ENCODE measurements at regions not wholly inside any gene's neighbourhood (a gene's known extent, or its start where the extent isn't known, plus 50 kb on each side); places are given as distances from the start of the nearest gene placed in this dataset.

DNA sequence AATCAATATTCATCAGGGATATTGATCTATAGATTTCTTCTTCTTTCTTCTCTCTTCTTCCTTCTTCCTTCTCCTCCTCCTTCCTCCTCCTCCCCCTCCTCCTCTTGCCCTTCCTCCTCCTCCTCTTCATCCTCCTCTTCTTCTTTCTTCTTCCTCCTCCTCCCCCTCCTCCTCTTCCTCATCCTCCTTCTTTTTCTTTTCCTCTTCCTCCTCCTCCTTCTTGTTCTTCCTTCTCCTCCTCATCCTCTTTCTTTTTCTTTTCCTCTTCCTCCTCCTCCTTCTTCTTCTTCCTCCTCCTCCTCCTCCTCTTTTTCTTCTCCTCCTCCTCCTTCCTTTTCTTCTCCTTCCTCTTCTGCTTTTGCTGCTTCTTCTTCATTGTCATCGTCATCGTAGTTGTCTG, 52.4 kb upstream of the SERINC1 start:
- H3K4me1 ChIP-seq (ENCODE audit: insufficient read depth, insufficient read length): no peaks in the 10 kb centered on the region
- H3K36me3 ChIP-seq (ENCODE audit: insufficient read depth, insufficient read length, low read length): no peaks in the 10 kb centered on the region
- peaks cover 13% of the 10 kb centered on the region; the same call in 1 of the 2 replicates for H3K9me3 ChIP-seq (ENCODE audit: insufficient read depth, low read length)
- no peak for DNase-seq (ENCODE audit: low read depth, low spot score)
- no peaks in the 10 kb centered on the region for H3K27me3 ChIP-seq (ENCODE audit: insufficient read depth, insufficient read length)
- no peak overlapping the region for H3K4me3 ChIP-seq (ENCODE audit: insufficient read length, low read depth)
- H3K9ac ChIP-seq (ENCODE audit: insufficient read length, low read depth): no peak overlapping the region
- TF ChIP-seq YY1 (IDR thresholded peaks at IDR 0.05; ENCODE audit: insufficient read depth, insufficient read length): no peak
- TF ChIP-seq SUZ12 (IDR thresholded peaks at IDR 0.05; ENCODE audit: extremely low read depth, insufficient read depth, insufficient read length): no peak

DNA sequence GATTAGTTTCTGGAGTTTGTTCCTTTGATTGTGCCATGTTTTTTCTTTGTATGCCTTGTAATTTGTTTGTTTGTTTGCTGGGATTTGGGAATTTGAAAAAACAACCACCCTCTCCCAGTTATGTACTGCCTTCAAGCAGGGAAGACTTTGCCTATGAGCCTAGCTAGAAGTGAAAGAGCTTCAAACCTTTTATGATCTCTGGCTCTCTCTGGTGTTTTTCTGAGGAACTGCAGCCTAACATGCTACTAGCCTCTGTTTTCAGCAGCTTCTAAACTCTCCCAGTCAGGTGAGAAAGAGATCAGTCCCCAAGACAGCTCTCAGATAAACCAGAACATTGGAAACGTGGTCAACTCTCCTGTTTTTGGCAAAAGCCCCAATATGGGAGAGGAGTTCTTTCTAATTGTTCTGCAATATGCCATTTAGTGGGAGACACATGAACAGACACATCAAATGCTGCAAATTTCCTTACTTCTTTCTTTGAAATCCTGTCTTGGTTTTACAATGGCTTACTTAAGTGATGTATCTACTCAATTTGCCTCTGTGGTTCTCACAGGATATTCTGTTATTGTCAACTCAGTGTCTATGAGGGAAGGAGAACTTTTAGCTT, 58.9 kb upstream of the SERINC1 start:
- Histone ChIP-seq H3K27me3 (ENCODE audit: insufficient read depth, insufficient read length) (no peaks in the 10 kb centered on the region), H3K9me3 (ENCODE audit: insufficient read depth, low read length) (peaks cover 13% of the 10 kb centered on the region; the same call in 1 of the 2 replicates), H3K4me3 (ENCODE audit: insufficient read length, low read depth) (no peak overlapping the region), H3K9ac (ENCODE audit: insufficient read length, low read depth) (no peak overlapping the region), H3K36me3 (ENCODE audit: insufficient read depth, insufficient read length, low read length) (no peaks in the 10 kb centered on the region), H3K4me1 (ENCODE audit: insufficient read depth, insufficient read length) (no peaks in the 10 kb centered on the region)
- peak; percentile 44 for DNase-seq (ENCODE audit: low read depth, low spot score)
- TF ChIP-seq SUZ12 (IDR thresholded peaks at IDR 0.05; ENCODE audit: extremely low read depth, insufficient read depth, insufficient read length): no peak
- no peak for TF ChIP-seq YY1 (IDR thresholded peaks at IDR 0.05; ENCODE audit: insufficient read depth, insufficient read length)
- no peak for TF ChIP-seq ZNF274 (IDR thresholded peaks at IDR 0.05; ENCODE audit: low read depth, low read length)

GRCh38 chr6:122548281-122548680, 61.9 kb upstream of the PKIB start:
- H3K9ac ChIP-seq (ENCODE audit: insufficient read length, low read depth): no peak overlapping the region
- H3K9me3 ChIP-seq (ENCODE audit: insufficient read depth, low read length): peaks cover 11% of the 10 kb centered on the region; the same call in 1 of the 2 replicates
- H3K27me3 ChIP-seq (ENCODE audit: insufficient read depth, insufficient read length): no peaks in the 10 kb centered on the region
- H3K4me1 ChIP-seq (ENCODE audit: insufficient read depth, insufficient read length): no peaks in the 10 kb centered on the region
- no peak overlapping the region for H3K4me3 ChIP-seq (ENCODE audit: insufficient read length, low read depth)
- no peak for DNase-seq (ENCODE audit: low read depth, low spot score)
- TF ChIP-seq SUZ12 (IDR thresholded peaks at IDR 0.05; ENCODE audit: extremely low read depth, insufficient read depth, insufficient read length): no peak
- no peak for TF ChIP-seq ZNF274 (IDR thresholded peaks at IDR 0.05; ENCODE audit: low read depth, low read length)
- TF ChIP-seq YY1 (IDR thresholded peaks at IDR 0.05; ENCODE audit: insufficient read depth, insufficient read length): no peak
- H3K36me3 ChIP-seq (ENCODE audit: insufficient read depth, insufficient read length, low read length): no peaks in the 10 kb centered on the region

DNA sequence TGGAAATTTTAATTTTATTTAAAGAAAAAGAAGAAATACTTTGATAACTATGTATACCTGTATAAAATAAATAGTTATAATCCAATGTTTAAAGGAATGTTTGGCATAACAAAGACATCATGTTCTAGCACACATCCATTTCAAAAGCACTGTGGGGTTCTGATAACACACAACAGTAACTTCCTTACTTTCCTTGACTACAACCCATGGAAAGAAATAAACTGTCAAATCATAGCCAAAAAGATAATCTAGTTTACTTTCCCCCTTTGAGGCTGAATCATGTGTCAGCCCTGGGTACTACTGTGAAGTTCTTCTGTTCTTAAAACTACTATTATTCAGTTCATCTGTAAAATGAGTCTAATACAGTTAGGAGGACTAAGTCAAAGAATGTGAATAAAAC, 61.4 kb upstream of the PKIB start:
- Histone ChIP-seq H3K9ac (ENCODE audit: insufficient read length, low read depth) (no peak overlapping the region), H3K36me3 (ENCODE audit: insufficient read depth, insufficient read length, low read length) (no peaks in the 10 kb centered on the region), H3K4me3 (ENCODE audit: insufficient read length, low read depth) (no peak overlapping the region), H3K4me1 (ENCODE audit: insufficient read depth, insufficient read length) (no peaks in the 10 kb centered on the region), H3K9me3 (ENCODE audit: insufficient read depth, low read length) (0 out of 2 replicates have a peak, but pooled peaks cover 5% of the 10 kb centered on the region), H3K27me3 (ENCODE audit: insufficient read depth, insufficient read length) (no peaks in the 10 kb centered on the region)
- no peak for DNase-seq (ENCODE audit: low read depth, low spot score)
- TF ChIP-seq YY1 (IDR thresholded peaks at IDR 0.05; ENCODE audit: insufficient read depth, insufficient read length) (no peak), SUZ12 (IDR thresholded peaks at IDR 0.05; ENCODE audit: extremely low read depth, insufficient read depth, insufficient read length) (no peak), ZNF274 (IDR thresholded peaks at IDR 0.05; ENCODE audit: low read depth, low read length) (no peak)

- H3K9ac ChIP-seq (ENCODE audit: insufficient read length, low read depth): no peak overlapping the region
- H3K4me3 ChIP-seq (ENCODE audit: insufficient read length, low read depth): no peak overlapping the region
- no peaks in the 10 kb centered on the region for H3K9me3 ChIP-seq (ENCODE audit: insufficient read depth, low read length)
- no peaks in the 10 kb centered on the region for H3K27me3 ChIP-seq (ENCODE audit: insufficient read depth, insufficient read length)
- TF ChIP-seq SUZ12 (IDR thresholded peaks at IDR 0.05; ENCODE audit: extremely low read depth, insufficient read depth, insufficient read length) (no peak), ZNF274 (IDR thresholded peaks at IDR 0.05; ENCODE audit: low read depth, low read length) (no peak), YY1 (IDR thresholded peaks at IDR 0.05; ENCODE audit: insufficient read depth, insufficient read length) (no peak)
- DNase-seq (ENCODE audit: low read depth, low spot score): no peak
- no peaks in the 10 kb centered on the region for H3K36me3 ChIP-seq (ENCODE audit: insufficient read depth, insufficient read length, low read length)
- no peaks in the 10 kb centered on the region for H3K4me1 ChIP-seq (ENCODE audit: insufficient read depth, insufficient read length)
These were observed 56.5 kb upstream of the PKIB start for GRCh38 chr6:122553697-122554096.

GRCh38 chr6:122555561-122555960, 54.6 kb upstream of the PKIB start:
- TF ChIP-seq SUZ12 (IDR thresholded peaks at IDR 0.05; ENCODE audit: extremely low read depth, insufficient read depth, insufficient read length) (no peak), YY1 (IDR thresholded peaks at IDR 0.05; ENCODE audit: insufficient read depth, insufficient read length) (no peak)
- H3K9me3 ChIP-seq (ENCODE audit: insufficient read depth, low read length): no peaks in the 10 kb centered on the region
- H3K27me3 ChIP-seq (ENCODE audit: insufficient read depth, insufficient read length): no peaks in the 10 kb centered on the region
- no peaks in the 10 kb centered on the region for H3K36me3 ChIP-seq (ENCODE audit: insufficient read depth, insufficient read length, low read length)
- H3K4me1 ChIP-seq (ENCODE audit: insufficient read depth, insufficient read length): no peaks in the 10 kb centered on the region
- H3K4me3 ChIP-seq (ENCODE audit: insufficient read length, low read depth): no peak overlapping the region
- no peak overlapping the region for H3K9ac ChIP-seq (ENCODE audit: insufficient read length, low read depth)
- no peak for DNase-seq (ENCODE audit: low read depth, low spot score)

GRCh38 chr6:122558080-122558479, 52.1 kb upstream of the PKIB start:
- H3K9me3 ChIP-seq (ENCODE audit: insufficient read depth, low read length): no peaks in the 10 kb centered on the region; the same call in 1 of the 2 replicates
- TF ChIP-seq YY1 (IDR thresholded peaks at IDR 0.05; ENCODE audit: insufficient read depth, insufficient read length) (no peak), SUZ12 (IDR thresholded peaks at IDR 0.05; ENCODE audit: extremely low read depth, insufficient read depth, insufficient read length) (no peak), ZNF274 (IDR thresholded peaks at IDR 0.05; ENCODE audit: low read depth, low read length) (no peak)
- no peaks in the 10 kb centered on the region for H3K4me1 ChIP-seq (ENCODE audit: insufficient read depth, insufficient read length)
- no peak overlapping the region for H3K9ac ChIP-seq (ENCODE audit: insufficient read length, low read depth)
- no peaks in the 10 kb centered on the region for H3K36me3 ChIP-seq (ENCODE audit: insufficient read depth, insufficient read length, low read length)
- no peak overlapping the region for H3K4me3 ChIP-seq (ENCODE audit: insufficient read length, low read depth)
- no peak for DNase-seq (ENCODE audit: low read depth, low spot score)
- no peaks in the 10 kb centered on the region for H3K27me3 ChIP-seq (ENCODE audit: insufficient read depth, insufficient read length)
